Urinary bladder (tissue), 1 donor: ENCODE measurements at regions not wholly inside any gene's neighbourhood (a gene's known extent, or its start where the extent isn't known, plus 50 kb on each side); places are given as distances from the start of the nearest gene placed in this dataset. TPM values are rescaled to one million over a fixed set of nuclear protein-coding genes. Genes with fewer than 3 reads are reported as not detected.

Experiments used
- small RNA-seq: library from RNA; depleted of rRNA; stranded (forward); fragments of <200 nt; gene quantifications from one replicate; pipeline ENCODE3, GENCODE V24; 2014

Small RNA genes in the stretch of these regions (small RNA-seq; reads per million reads assigned to genes)
- gene RN7SL356P: not detected
